A673 (cell line): ENCODE measurements at regions not wholly inside any gene's neighbourhood (a gene's known extent, or its start where the extent isn't known, plus 50 kb on each side); places are given as distances from the start of the nearest gene placed in this dataset.

Experiments
- CTCF ChIP-seq: fragments of 300-800, 200-600 bp; sonication (generic); conservative IDR thresholded peaks from 2 replicates; pipeline ENCODE4 v1.5.1; 2017; ENCODE audit warnings: low read depth, mild to moderate bottlenecking, antibody characterized with exemption, low read length, moderate library complexity, mixed read lengths
- EZH2 ChIP-seq: fragments of 200-600 bp; sonication (generic); IDR thresholded peaks from 2 replicates; pipeline ENCODE4 v1.6.1; 2017; ENCODE audit warnings: borderline replicate concordance, low read depth, mild to moderate bottlenecking, mixed read lengths, antibody characterized with exemption, low read length; ENCODE audit not compliant: poor library complexity, severe bottlenecking

- no peak for TF ChIP-seq CTCF
- no peak for TF ChIP-seq EZH2
Observed at GRCh38 chr3:24682141-24682547, 187.5 kb upstream of the THRB start.
